ENCODE measurements at regions not wholly inside any gene's neighbourhood (a gene's known extent, or its start where the extent isn't known, plus 50 kb on each side); places are given as distances from the start of the nearest gene placed in this dataset.

DNA sequence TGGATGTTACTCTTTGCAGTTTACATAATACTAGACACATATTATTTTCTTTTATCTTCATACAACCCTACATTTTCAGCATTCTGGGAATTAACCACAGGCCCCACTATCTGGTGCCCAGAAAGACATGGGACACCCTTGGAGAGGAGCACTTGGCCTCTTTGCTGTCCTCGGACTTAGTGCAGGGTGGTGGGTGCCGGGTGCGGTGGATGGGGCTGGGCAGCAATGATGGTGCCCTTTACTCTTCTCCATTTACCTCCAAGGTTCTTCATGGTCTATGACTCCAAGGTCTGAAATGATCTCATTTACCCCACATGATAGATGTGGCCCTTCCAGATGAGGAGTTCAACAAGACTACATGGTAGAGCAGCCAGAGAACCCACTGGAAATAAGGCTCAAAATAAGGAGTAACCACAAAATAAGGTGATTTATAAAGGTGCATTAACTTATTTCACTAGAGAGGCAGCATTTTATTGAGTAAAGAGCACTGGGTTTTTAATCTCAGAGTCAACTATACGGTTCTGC is 56.2 kb upstream of the IGFBP3 start:
- DNase-seq (ENCODE audit: insufficient read length, low spot score) (no peak), FAIRE-seq (no peak)
- TF ChIP-seq, protein P1, sequence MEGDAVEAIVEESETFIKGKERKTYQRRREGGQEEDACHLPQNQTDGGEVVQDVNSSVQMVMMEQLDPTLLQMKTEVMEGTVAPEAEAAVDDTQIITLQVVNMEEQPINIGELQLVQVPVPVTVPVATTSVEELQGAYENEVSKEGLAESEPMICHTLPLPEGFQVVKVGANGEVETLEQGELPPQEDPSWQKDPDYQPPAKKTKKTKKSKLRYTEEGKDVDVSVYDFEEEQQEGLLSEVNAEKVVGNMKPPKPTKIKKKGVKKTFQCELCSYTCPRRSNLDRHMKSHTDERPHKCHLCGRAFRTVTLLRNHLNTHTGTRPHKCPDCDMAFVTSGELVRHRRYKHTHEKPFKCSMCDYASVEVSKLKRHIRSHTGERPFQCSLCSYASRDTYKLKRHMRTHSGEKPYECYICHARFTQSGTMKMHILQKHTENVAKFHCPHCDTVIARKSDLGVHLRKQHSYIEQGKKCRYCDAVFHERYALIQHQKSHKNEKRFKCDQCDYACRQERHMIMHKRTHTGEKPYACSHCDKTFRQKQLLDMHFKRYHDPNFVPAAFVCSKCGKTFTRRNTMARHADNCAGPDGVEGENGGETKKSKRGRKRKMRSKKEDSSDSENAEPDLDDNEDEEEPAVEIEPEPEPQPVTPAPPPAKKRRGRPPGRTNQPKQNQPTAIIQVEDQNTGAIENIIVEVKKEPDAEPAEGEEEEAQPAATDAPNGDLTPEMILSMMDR (IDR thresholded peaks at IDR 0.05; ENCODE audit: insufficient read depth, missing control alignments): no peak

- no peak for FAIRE-seq
- TF ChIP-seq, protein P1 (IDR thresholded peaks at IDR 0.05; ENCODE audit: insufficient read depth, missing control alignments): no peak
- no peak for DNase-seq (ENCODE audit: insufficient read length, low spot score)
These were observed 55.4 kb upstream of the IGFBP3 start for GRCh38 chr7:45976485-45976856.

DNA sequence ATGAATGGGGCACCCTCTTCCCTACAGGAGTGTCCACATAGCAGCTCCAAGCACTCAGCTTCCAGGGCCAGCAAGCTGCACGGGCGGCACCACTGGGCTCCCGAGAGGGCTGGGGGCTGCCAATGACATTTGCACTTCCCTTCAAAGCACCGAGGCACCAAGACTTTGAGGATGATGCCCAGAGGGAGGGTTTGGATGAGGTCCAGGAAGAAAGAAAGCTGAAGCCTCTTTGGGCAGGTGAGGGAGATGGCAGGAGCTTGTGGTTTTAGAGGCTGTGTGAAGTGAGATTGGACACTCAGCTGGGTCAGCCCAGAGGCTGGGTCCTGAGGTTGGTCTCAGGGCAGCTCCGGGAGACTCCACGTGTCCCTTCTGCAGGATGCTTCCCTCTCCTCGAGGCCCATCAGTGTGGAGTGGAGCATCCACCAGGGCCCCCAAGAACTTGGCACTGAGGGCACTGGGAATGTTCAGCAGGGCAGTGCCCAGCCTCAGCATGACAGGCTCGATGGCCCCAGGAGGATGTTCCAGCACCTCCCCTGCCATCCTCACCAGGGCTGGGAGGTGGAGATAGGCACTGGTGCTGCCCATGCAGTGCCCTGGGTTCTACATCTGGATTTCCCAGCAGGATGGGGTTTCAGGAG is 54.9 kb upstream of the IGFBP3 start:
- TF ChIP-seq, protein P1 (IDR thresholded peaks at IDR 0.05; ENCODE audit: insufficient read depth, missing control alignments): no peak
- no peak for DNase-seq (ENCODE audit: insufficient read length, low spot score)
- no peak for FAIRE-seq

GRCh38 chr7:45975367-45975766 is 54.3 kb upstream of the IGFBP3 start:
- TF ChIP-seq, protein P1 (IDR thresholded peaks at IDR 0.05; ENCODE audit: insufficient read depth, missing control alignments): no peak

GRCh38 chr7:45974540-45975360 is 53.7 kb upstream of the IGFBP3 start:
- TF ChIP-seq, protein P1 (IDR thresholded peaks at IDR 0.05; ENCODE audit: insufficient read depth, missing control alignments): no peak
- no peak for DNase-seq (ENCODE audit: insufficient read length, low spot score)
- FAIRE-seq: no peak

More at GRCh38 chr7:45975367-45975766, 54.3 kb upstream of the IGFBP3 start:
- DNase-seq (ENCODE audit: insufficient read length, low spot score) (no peak), FAIRE-seq (no peak)

DNA sequence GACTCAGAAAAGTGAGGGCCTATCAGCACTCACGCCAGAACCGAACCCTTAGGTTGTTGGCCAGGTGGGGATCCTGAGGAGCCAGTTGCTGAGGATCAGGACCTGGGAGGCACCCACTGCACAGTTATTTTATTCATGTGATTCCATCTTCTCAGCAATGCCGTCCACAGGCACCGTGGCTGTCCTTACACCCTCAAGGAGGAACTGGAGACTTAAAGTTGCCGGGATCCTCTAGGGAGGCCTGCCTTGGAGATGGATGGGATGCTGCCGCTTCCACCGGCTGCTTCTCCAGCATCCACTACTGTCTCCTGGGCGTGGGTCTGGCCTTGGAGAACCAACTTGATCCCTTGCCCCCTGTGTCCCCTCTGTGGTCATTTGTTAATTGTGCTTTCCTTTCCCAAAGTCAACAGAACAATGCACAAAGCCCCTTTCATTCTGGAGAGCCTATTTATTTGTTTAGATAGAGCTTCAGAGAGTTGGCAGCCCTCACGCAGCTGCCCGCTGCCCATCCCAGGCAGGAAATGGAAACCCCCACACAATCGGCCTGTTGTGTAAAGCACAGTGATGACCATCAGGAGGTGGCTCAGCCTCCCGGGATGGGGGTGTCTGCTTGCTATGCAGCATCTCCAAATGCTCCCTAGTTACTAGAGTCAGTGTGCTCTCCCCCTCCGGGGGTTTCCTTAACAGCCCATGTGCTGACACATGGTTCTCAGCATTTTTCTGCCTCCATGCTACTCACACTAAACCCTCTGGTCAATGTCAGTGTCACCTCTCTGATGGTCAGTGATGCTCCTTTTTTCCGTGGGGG is 52.9 kb upstream of the IGFBP3 start:
- TF ChIP-seq, protein P1 (IDR thresholded peaks at IDR 0.05; ENCODE audit: insufficient read depth, missing control alignments): no peak
- FAIRE-seq: no peak
- no peak for DNase-seq (ENCODE audit: insufficient read length, low spot score)
